ENCODE measurements at regions not wholly inside any gene's neighbourhood (a gene's known extent, or its start where the extent isn't known, plus 50 kb on each side); places are given as distances from the start of the nearest gene placed in this dataset.
"Not testable (repeated sequence)": the region's sequence is repeated elsewhere in the genome, so short reads cannot be mapped to it uniquely, and the experiment has no call there.

- DNase-seq, result no peak
Observed at GRCh38 chr3:145893331-145893730, 267.7 kb downstream of the PLOD2 start.

GRCh38 chr3:145898487-145898886, 262.5 kb downstream of the PLOD2 start:
- no peak for DNase-seq

DNA sequence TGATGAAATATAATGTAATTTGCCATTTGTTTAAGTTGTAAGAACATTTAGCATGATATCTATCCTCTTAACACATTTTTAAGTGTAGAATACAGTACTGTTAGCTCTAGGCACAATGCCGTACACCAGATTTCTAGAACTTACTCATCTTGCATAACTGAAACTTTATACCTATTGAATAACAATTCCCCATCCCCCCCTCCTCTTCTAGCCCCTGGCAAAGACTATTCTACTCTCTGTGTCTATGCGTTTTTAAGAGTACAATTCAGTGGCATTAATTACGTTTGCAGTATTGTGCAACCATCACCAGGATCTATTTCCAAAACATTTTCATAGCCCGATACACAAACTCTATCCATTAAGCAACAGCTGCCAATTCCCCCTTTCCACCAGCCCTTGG, 261.7 kb downstream of the PLOD2 start:
- DNase-seq, result peak; percentile 46

DNA sequence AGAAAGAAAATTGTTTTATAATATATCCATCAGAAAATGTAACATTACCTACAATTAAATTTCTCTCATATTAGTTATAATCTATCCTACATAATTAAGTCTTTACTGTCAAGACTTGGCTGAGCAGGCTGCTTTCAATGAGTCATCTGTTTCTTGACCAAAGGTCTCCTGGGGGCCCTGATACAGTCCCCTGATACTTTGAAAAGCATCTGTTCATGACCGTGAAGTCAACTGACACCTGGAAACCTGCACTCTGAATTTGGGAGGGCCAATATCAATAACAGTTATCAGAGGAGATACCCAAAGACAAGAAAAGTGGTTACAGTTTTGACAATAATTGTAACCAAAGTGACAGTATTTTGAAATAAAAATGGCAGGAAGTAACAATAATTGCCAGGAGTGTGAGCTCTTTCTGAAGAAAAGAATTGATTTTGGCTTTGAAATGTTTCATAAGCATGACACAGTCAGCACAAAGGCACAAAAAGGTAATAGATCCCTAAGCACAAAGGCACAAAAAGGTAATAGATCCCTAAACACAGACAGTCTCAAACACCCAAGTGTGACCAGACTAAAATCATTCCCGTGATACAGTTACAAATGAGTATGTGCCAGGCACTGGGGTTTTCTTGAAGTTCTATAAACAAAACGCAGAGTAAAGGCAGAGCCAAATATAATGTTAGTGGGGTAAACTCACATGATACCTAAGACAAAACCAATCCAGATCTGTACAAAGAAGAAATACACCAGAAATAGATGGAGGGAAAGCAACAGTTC, 260.7 kb downstream of the PLOD2 start:
- peak; percentile 67 for DNase-seq

DNA sequence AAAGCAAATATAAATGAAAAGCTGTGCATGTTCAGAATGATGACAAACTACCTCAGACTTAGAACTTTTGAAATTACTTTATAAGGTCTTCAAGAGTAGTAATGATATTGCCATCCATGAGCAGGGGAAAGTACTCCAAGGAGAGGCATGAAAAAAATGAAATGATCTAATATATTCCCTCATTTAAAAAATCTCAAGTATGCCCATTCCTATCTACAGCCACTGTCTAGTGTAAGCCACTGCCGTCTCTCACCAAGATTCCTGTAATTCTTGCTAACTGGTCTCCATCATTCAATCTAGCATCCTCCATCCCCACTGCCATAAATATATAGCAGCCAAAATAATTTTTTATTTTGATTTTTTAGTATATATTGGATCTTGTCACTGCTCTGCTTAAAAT, 258.8 kb downstream of the PLOD2 start:
- DNase-seq, result no peak

DNA sequence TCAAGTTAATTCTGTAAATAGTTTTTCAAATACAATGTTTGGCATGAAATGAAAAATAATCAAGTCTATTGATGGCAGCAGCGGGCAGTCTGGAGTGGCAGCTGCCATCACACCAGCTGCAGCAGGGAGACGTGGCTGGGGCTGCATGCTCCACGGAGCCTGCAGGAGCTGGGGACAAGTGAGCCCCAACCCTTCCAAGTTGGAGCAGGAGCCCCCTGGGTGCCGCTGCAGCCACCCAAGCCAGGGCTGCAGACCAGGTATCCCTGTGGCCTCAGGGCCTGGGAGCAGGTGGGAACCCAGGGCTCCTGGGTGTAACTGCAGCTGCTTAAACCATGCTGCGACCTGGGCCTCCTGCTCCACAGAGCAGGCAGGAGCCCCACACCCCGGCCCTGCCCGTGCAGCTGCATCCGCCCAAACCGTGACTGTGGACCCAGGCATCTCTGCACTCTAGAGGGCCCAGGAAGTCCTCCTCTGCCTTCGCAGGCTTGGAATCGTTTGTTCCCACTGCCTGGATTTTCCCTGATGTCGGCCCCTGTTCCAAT, 257.4 kb downstream of the PLOD2 start:
- DNase-seq, result no peak

GRCh38 chr3:145904138-145904537, 256.8 kb downstream of the PLOD2 start:
- DNase-seq, result no peak

- no peak for DNase-seq
Observed at GRCh38 chr3:145906301-145906700, 254.7 kb downstream of the PLOD2 start.

GRCh38 chr3:145906755-145907154, 254.2 kb downstream of the PLOD2 start:
- no peak for DNase-seq

DNA sequence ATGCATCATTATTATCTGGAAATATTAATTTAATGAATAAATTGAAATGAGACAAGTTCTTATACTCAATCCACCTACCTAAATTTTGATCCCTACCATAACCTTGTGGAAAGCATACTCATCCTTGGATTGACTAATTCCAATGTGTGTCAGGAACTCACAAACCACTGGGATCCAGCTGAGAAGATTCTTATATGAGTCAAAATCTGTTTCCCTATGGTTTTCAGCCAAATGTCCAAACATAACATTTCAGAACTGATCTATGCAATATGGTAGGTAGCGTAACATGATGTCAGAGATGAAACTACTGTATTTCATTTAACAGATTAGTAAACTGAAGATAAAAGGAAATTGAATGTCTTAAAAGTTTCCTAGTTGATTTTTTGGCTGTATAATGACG, 250.0 kb downstream of the PLOD2 start:
- no peak for DNase-seq

GRCh38 chr3:145915787-145916186, 245.2 kb downstream of the PLOD2 start:
- DNase-seq, result no peak

- not testable (repeated sequence) for DNase-seq
Observed at GRCh38 chr3:145927736-145928135, 233.2 kb downstream of the PLOD2 start.

GRCh38 chr3:145936971-145937370, 224.0 kb downstream of the PLOD2 start:
- no peak for DNase-seq

DNA sequence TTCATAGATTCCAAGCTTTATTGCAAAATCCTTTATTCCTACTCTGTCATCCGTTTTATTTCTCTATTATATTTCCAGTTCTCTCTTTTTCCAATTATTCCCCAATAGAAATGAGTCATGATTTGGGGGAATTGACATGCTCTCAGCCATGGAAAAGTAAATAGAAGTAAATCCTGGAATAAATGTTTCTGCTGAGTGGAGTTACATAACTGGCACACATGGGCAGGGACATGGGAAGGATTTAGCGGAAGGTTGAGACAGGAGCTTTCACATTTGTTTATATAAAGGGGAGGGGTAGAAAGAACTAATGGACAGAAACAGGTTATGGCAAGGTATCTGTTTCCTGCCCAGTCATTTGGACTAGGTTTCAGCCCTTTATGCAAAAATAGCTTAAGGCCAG, 221.6 kb downstream of the PLOD2 start:
- peak; percentile 59 for DNase-seq

- no peak for DNase-seq
Observed at GRCh38 chr3:145942052-145942451, 218.9 kb downstream of the PLOD2 start.

GRCh38 chr3:145943952-145944351, 217.0 kb downstream of the PLOD2 start:
- no peak for DNase-seq

GRCh38 chr3:145951441-145951840, 209.5 kb downstream of the PLOD2 start:
- DNase-seq, result no peak

- no peak for DNase-seq
Observed at GRCh38 chr3:145952536-145952935, 208.4 kb downstream of the PLOD2 start.

- DNase-seq, result no peak
Observed at GRCh38 chr3:145953316-145953715, 207.7 kb downstream of the PLOD2 start.

DNA sequence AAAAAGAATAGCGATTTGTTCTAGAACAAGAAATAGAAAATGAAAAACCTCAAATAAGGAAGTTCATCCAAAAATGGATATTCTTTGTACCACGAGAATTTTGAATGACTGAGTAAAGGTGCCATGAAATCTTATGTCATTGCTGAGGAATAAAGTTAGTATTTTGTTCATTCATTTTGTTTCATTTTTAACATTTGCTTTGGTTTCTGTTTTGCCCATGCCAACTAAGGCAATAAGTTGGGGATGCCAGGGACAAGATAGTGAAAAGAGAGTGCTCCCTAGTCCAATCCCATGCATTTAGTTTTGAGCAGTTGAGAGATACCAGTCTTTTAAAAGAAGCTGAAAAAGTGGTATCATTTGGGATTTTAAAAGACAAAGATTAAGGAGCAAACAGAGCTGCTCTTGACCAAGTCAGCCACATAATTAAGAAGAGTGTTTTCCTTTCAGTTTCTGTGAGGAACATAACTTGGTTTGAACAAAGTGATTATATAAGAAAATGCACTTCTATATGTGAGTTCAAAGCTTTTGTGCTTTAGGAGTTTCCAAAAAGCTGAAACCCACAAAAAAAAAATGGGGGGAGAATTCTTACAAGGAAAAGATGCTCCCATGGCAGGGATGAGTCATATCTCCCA, 201.4 kb downstream of the PLOD2 start:
- DNase-seq, result no peak

DNA sequence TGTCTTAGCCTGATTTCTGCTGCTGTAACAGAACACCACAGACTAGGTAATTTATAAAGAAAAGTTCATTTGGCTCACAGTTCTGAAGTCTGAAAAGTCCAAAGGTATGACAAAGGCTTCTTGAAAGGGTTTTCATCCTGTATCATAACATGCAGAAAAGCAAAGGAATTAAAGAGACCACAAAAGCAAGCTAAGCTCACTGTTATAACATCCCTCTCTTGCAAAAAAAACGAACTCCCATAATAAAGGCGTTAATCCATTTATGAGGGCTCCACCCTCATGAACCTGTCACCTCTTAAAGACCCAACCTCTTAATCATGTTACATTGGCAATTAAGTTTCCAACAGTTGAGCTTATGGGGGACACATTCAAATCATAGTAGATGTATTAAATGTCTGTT, 197.9 kb downstream of the PLOD2 start:
- DNase-seq, result no peak

DNA sequence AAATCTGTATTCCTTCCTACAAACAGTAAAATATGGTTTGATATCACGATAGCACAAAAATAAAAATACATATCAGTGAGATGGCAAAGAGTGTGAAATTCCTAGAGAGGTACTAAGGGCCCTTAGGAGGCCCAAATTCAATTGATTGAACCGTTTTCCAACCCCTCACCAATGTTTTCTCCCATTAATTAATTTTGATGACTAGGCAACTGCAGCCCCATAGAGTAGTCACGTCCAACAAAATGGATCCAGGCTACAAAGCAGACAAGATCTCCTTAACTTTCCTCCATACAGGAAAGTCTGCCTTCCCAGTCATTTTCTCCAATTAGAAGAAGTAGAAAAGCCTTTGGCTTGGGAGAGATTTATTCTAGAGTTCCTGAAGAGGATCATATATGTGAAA, 193.9 kb downstream of the PLOD2 start:
- DNase-seq, result no peak

GRCh38 chr3:145971186-145971585, 189.8 kb downstream of the PLOD2 start:
- no peak for DNase-seq

GRCh38 chr3:145972851-145973250, 188.1 kb downstream of the PLOD2 start:
- no peak for DNase-seq

DNA sequence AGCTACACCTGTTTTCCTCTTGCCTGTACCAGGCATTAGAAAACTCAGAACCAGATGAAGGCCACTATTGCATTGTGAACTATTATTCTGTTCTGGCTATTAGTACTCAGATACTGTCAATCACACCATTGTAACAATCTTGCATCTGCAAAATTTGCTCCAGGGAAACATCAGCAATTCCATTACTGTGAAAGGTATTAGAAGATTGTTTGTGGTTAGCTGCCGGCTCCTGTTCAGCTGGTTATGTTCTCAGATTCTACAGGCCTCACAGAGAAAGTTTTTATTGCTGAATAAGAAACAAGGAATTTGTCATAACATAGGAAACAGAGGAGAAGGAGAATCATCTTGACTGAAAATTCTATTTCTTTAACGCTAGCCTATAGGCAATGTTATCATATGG, 179.9 kb downstream of the PLOD2 start:
- no peak for DNase-seq
